Upper lobe of left lung (tissue), 6 donors: ENCODE measurements at regions not wholly inside any gene's neighbourhood (a gene's known extent, or its start where the extent isn't known, plus 50 kb on each side); places are given as distances from the start of the nearest gene placed in this dataset.
"Not testable (repeated sequence)": the region's sequence is repeated elsewhere in the genome, so short reads cannot be mapped to it uniquely, and the experiment has no call there.

ENCODE experiments used
- ATAC-seq, 2 donors: fragments of 200-7000 bp; cut with Tn5 transposase; one replicate each; pipeline ENCODE4 v1.9.1; 2022; ENCODE audit warnings: mild to moderate bottlenecking in 2 of 2, moderate library complexity in 2 of 2; ENCODE audit not compliant: low FRiP score in 2 of 2
- DNase-seq, 2 donors: peaks; one replicate each; pipeline ENCODE4 v3.0.0-alpha.2; 2019 to 2020
- H3K27ac ChIP-seq, 4 donors: fragments of 200-600 bp; sonication (generic); one replicate each; pipeline ENCODE4 v1.5.1; 2016 to 2019
- H3K27me3 ChIP-seq, 4 donors: fragments of 200-600 bp; sonication (generic); one replicate each; pipeline ENCODE4 v1.5.1; 2017 to 2019
- H3K36me3 ChIP-seq, 4 donors: fragments of 200-600 bp; sonication (generic); one replicate each; pipeline ENCODE4 v1.5.1; 2016 to 2019
- H3K4me1 ChIP-seq, 4 donors: fragments of 200-600 bp; sonication (generic); one replicate each; pipeline ENCODE4 v1.5.1; 2018 to 2019
- H3K4me3 ChIP-seq, 4 donors: fragments of 200-600 bp; sonication (generic); one replicate each; pipeline ENCODE4 v1.5.1; 2017 to 2019; ENCODE audit warnings: mild to moderate bottlenecking in 2 of 4, moderate library complexity in 1 of 4
- H3K9me3 ChIP-seq, 4 donors: fragments of 200-600 bp; sonication (generic); one replicate each; pipeline ENCODE4 v1.5.1; 2018 to 2019
- EP300 ChIP-seq, 4 donors: sonication (generic); formaldehyde crosslinking; IDR thresholded peaks; one replicate each; pipeline ENCODE4 v1.5.1; 2017; ENCODE audit warnings: antibody characterized with exemption in 4 of 4, control low read depth in 2 of 4
- POLR2A ChIP-seq, 4 donors: fragments of 450-650 bp; IDR thresholded peaks; one replicate each; pipeline ENCODE4 v1.5.1; 2016 to 2017; ENCODE audit warnings: antibody characterized with exemption in 4 of 4, mild to moderate bottlenecking in 2 of 4
- POLR2AphosphoS5 ChIP-seq, 2 donors: sonication (generic); formaldehyde crosslinking; IDR thresholded peaks; one replicate each; pipeline ENCODE4 v1.5.1; 2017; ENCODE audit warnings: antibody characterized with exemption in 2 of 2
- WGBS, 2 donors: methylation state at CpG; one replicate each; pipeline ENCODE4 v1.1.5; 2017 to 2018; 5-methylcytosine and 5-hydroxymethylcytosine counted together
- TF ChIP-seq, protein P1 (sequence below), 6 experiments: fragments of 450-650 bp in 4 of 6; fragments of 200-600 bp in 2 of 6; sonication (generic) in 2 of 6; IDR thresholded peaks; one replicate each; pipeline ENCODE4 v1.5.1; 2016 to 2019; ENCODE audit warnings: antibody characterized with exemption in 6 of 6
- donor health status: DM: no; HTN: no; CAD: no; lungs with moderate emphysema.
- donor health status: DM: no; HTN: yes; CAD: no; lungs with severe emphysema.

DNA sequence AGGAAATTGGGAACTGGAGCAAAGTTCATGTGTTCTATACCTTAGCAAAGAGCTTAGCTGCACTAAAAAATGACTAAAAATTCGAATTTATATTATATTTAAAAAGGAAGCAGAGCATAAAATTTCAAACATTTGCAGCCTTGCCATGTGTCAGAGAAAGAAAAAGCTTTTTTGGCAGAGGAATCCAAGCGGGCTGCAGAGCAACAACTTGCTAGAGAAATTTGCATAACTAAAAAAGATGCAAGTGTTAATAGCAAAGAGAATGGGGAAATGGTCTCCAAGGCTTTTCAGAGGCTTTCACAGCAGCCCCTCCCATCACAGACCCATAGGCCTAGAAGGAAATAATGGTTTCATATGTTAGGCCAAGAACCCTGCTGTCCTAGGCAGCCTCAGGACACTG lies 1315.9 kb downstream of the DSC3 start:
- Histone ChIP-seq H3K27ac (no peak overlapping the region), H3K4me1 (no peaks in the 10 kb centered on the region), H3K4me3 (no peak overlapping the region), H3K9me3 (no peaks in the 10 kb centered on the region), H3K36me3 (no peaks in the 10 kb centered on the region), H3K27me3 (no peaks in the 10 kb centered on the region)
- DNase-seq (no peak), ATAC-seq (no peak)
- 32 to 42% methylated on average over 2 of the region's 2 CpGs for WGBS, 2 donors
- no peak for TF ChIP-seq EP300 (IDR thresholded peaks at IDR 0.05)
- TF ChIP-seq POLR2A (IDR thresholded peaks at IDR 0.05), result no peak
- no peak for TF ChIP-seq POLR2AphosphoS5 (IDR thresholded peaks at IDR 0.05)
- TF ChIP-seq, protein P1, sequence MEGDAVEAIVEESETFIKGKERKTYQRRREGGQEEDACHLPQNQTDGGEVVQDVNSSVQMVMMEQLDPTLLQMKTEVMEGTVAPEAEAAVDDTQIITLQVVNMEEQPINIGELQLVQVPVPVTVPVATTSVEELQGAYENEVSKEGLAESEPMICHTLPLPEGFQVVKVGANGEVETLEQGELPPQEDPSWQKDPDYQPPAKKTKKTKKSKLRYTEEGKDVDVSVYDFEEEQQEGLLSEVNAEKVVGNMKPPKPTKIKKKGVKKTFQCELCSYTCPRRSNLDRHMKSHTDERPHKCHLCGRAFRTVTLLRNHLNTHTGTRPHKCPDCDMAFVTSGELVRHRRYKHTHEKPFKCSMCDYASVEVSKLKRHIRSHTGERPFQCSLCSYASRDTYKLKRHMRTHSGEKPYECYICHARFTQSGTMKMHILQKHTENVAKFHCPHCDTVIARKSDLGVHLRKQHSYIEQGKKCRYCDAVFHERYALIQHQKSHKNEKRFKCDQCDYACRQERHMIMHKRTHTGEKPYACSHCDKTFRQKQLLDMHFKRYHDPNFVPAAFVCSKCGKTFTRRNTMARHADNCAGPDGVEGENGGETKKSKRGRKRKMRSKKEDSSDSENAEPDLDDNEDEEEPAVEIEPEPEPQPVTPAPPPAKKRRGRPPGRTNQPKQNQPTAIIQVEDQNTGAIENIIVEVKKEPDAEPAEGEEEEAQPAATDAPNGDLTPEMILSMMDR (IDR thresholded peaks at IDR 0.05), result no peak

- not testable (repeated sequence) for H3K27me3 ChIP-seq, ATAC-seq, H3K9me3 ChIP-seq, H3K4me1 ChIP-seq, H3K27ac ChIP-seq, H3K4me3 ChIP-seq, H3K36me3 ChIP-seq
- WGBS, 2 donors, result 80 to 93% methylated on average over 14 to 15 of the region's 21 CpGs
- DNase-seq, result peak in 1 of 2 donors; percentile 69
Measured at GRCh38 chr18:29723486-29723885, 1319.1 kb downstream of the DSC3 start.

GRCh38 chr18:29715960-29716359 lies 1326.6 kb downstream of the DSC3 start:
- H3K27ac ChIP-seq, ATAC-seq: not testable (repeated sequence)
- 75 to 86% methylated on average over 8 of the region's 8 CpGs for WGBS, 2 donors

DNA sequence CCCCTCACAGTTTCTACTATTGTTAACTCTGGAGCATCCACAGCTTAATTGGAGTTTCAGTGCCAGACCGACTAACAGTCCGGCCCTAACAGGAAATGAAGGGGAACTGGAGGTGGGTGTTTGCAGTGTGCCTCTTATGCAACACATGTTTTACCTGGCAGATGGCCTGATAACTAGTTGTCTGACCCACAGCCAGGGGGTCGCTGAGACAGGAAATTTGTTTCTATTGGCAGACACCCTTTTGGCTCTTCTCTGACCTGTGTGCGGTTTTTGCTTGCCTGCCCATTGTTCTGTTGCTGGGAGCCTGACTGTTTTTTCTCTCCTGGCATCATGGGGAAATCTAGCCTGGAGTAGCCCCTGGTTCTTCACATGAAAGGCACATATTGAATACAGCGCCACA lies 1329.8 kb downstream of the DSC3 start:
- Histone ChIP-seq H3K4me3 (no peak overlapping the region), H3K9me3 (no peaks in the 10 kb centered on the region), H3K4me1 (no peaks in the 10 kb centered on the region), H3K27me3 (no peaks in the 10 kb centered on the region), H3K36me3 (no peaks in the 10 kb centered on the region), H3K27ac (no peak overlapping the region)
- WGBS, 2 donors, result 65 to 74% methylated on average over 5 of the region's 5 CpGs
- TF ChIP-seq POLR2AphosphoS5 (IDR thresholded peaks at IDR 0.05) (no peak), EP300 (IDR thresholded peaks at IDR 0.05) (no peak), POLR2A (IDR thresholded peaks at IDR 0.05) (no peak)
- TF ChIP-seq, protein P1 (IDR thresholded peaks at IDR 0.05), result no peak
- DNase-seq (no peak), ATAC-seq (no peak)

More at GRCh38 chr18:29715960-29716359, 1326.6 kb downstream of the DSC3 start:
- not testable (repeated sequence) for H3K27me3 ChIP-seq, H3K9me3 ChIP-seq, H3K4me3 ChIP-seq, H3K36me3 ChIP-seq, DNase-seq, H3K4me1 ChIP-seq

DNA sequence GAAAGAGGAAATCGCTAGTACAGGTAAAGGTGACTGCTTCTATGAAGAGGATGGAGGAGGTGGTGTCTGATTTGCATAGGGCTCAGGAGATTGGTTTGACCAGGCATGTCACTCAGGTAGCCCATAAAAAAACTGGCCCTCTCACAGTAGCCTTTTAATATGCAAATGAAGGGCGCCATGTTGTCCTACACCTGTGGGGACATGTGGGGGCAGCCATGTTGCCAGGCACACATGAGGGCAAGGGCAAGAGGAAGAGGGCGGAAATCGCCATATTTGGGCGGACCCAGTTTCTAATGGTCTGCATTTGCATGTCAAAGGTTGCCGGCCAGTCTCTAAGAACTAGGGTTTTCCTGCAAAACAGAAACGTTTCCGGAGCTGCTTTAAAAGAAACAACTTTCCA lies 1330.6 kb downstream of the DSC3 start:
- TF ChIP-seq POLR2AphosphoS5 (IDR thresholded peaks at IDR 0.05), result no peak
- TF ChIP-seq, protein P1 (IDR thresholded peaks at IDR 0.05), result no peak
- no peak for TF ChIP-seq POLR2A (IDR thresholded peaks at IDR 0.05)
- no peak for TF ChIP-seq EP300 (IDR thresholded peaks at IDR 0.05)
- no peaks in the 10 kb centered on the region for H3K9me3 ChIP-seq
- H3K4me1 ChIP-seq, result no peaks in the 10 kb centered on the region
- H3K4me3 ChIP-seq, result no peak overlapping the region
- no peak overlapping the region for H3K27ac ChIP-seq
- WGBS, 2 donors, result 79 to 86% methylated on average over 8 of the region's 8 CpGs
- no peaks in the 10 kb centered on the region for H3K27me3 ChIP-seq
- no peak for DNase-seq
- no peak for ATAC-seq
- no peaks in the 10 kb centered on the region for H3K36me3 ChIP-seq

GRCh38 chr18:29693334-29693733 lies 1349.2 kb downstream of the DSC3 start:
- H3K36me3 ChIP-seq, result no peaks in the 10 kb centered on the region
- no peak overlapping the region for H3K4me3 ChIP-seq
- no peaks in the 10 kb centered on the region for H3K4me1 ChIP-seq
- TF ChIP-seq, protein P1 (IDR thresholded peaks at IDR 0.05), result no peak
- no peak for TF ChIP-seq POLR2A (IDR thresholded peaks at IDR 0.05)
- no peak for TF ChIP-seq POLR2AphosphoS5 (IDR thresholded peaks at IDR 0.05)
- no peak for TF ChIP-seq EP300 (IDR thresholded peaks at IDR 0.05)
- H3K27ac ChIP-seq, result no peak overlapping the region
- no peak for ATAC-seq
- no peaks in the 10 kb centered on the region for H3K9me3 ChIP-seq
- no peaks in the 10 kb centered on the region for H3K27me3 ChIP-seq
- DNase-seq, result no peak
- WGBS, 2 donors, result 91 to 100% methylated on average over 1 of the region's 1 CpG
